A549 (cell line): ENCODE measurements at regions not wholly inside any gene's neighbourhood (a gene's known extent, or its start where the extent isn't known, plus 50 kb on each side); places are given as distances from the start of the nearest gene placed in this dataset.

Experiments
- ATAC-seq, 2 experiments: fragments of 200-7000 bp in 1 of 2; fragments of >200 bp in 1 of 2; cut with Nextera tagmentation in 1 of 2; cut with Tn5 transposase in 1 of 2; 3 replicates each; pipeline versions ENCODE4 v1.8.0 to v1.9.1; 2018 to 2020; ENCODE audit warnings: mild to moderate bottlenecking in 1 of 2, moderate library complexity in 1 of 2
- CTCF ChIA-PET: fragments of 300-600 bp; sonication (Branson Sonifier 250); formaldehyde crosslinking; extraction: SDS; loops from one replicate; lab custom pipeline; 2021; ENCODE audit warnings: antibody characterized with exemption, inconsistent platforms; lab: Yijun Ruan, JAX
- POLR2A ChIA-PET: fragments of 350-600 bp; formaldehyde crosslinking; extraction: SDS; loops from one replicate; lab custom pipeline; 2021; ENCODE audit warnings: antibody characterized with exemption, inconsistent platforms; lab: Yijun Ruan, JAX
- DNase-seq, 2 experiments: peaks; one replicate each; pipeline versions ENCODE4 v3.0.0 to v3.0.0-alpha.2; 2011 to 2016; ENCODE audit warnings: low read depth in 1 of 2, low spot score in 1 of 2
- FAIRE-seq: peaks from 2 replicates; lab custom pipeline; 2011; peaks lifted over from hg19 to GRCh38; lab: Jason Lieb, UNC
- H3K27ac ChIP-seq, 2 experiments: fragments of >200 bp; sonication (Bioruptor Twin); formaldehyde crosslinking; 3 replicates each; pipeline ENCODE4 v1.5.1; 2016 to 2017
- H3K4me1 ChIP-seq: fragments of >200 bp; sonication (Bioruptor Twin); formaldehyde crosslinking; 3 replicates; pipeline ENCODE4 v1.6.1; 2016
- H3K4me2 ChIP-seq: fragments of >200 bp; sonication (Bioruptor Twin); formaldehyde crosslinking; 3 replicates; pipeline ENCODE4 v1.6.1; 2016
- H3K4me3 ChIP-seq: fragments of >200 bp; sonication (Bioruptor Twin); formaldehyde crosslinking; 3 replicates; pipeline ENCODE4 v1.5.1; 2016
- H3K9me3 ChIP-seq: fragments of >200 bp; sonication (Bioruptor Twin); formaldehyde crosslinking; 3 replicates; pipeline ENCODE4 v1.6.1; 2016
- CBX2 ChIP-seq: fragments of 200-600 bp; sonication (generic); IDR thresholded peaks from 2 replicates; pipeline ENCODE4 v1.6.1; 2016; ENCODE audit warnings: low read depth, mild to moderate bottlenecking, borderline replicate concordance
- CEBPB ChIP-seq, 2 experiments: fragments of >200 bp in 1 of 2; sonication (Bioruptor Twin) in 1 of 2; formaldehyde crosslinking in 1 of 2; IDR thresholded peaks; 2 replicates each; pipeline ENCODE4 v1.6.1; 2012 to 2016
- CHD4 ChIP-seq: fragments of 200-600 bp; sonication (generic); IDR thresholded peaks from 2 replicates; pipeline ENCODE4 v1.6.1; 2016; ENCODE audit warnings: antibody characterized with exemption, mild to moderate bottlenecking, borderline replicate concordance
- EP300 ChIP-seq, 2 experiments: fragments of >200 bp; sonication (Bioruptor Twin); formaldehyde crosslinking; IDR thresholded peaks; 2 replicates in 1 of 2; 3 replicates in 1 of 2; pipeline ENCODE4 v1.6.1; 2016 to 2017
- FOSB ChIP-seq: fragments of 250-450 bp; sonication (Bioruptor Pico); IDR thresholded peaks from 2 replicates; pipeline ENCODE4 v1.5.0; 2020; ENCODE audit warnings: mild to moderate bottlenecking, moderate library complexity
- FOSL2 ChIP-seq, 2 experiments: fragments of 450-650 bp in 1 of 2; fragments of >200 bp in 1 of 2; sonication (Bioruptor Twin) in 1 of 2; formaldehyde crosslinking; IDR thresholded peaks; 2 replicates each; pipeline versions ENCODE4 v1.5.0 to v1.6.1; 2016 to 2020; ENCODE audit warnings: mild to moderate bottlenecking in 1 of 2, moderate library complexity in 1 of 2
- FOXS1 ChIP-seq: fragments of 250-450 bp; sonication (Bioruptor Pico); IDR thresholded peaks from 2 replicates; pipeline ENCODE4 v1.5.0; 2020; ENCODE audit warnings: mild to moderate bottlenecking, moderate library complexity
- GATA3 ChIP-seq: IDR thresholded peaks from 2 replicates; pipeline ENCODE4 v1.6.1; 2012; ENCODE audit warnings: borderline replicate concordance
- HOXA7 ChIP-seq: fragments of 250-450 bp; sonication (Bioruptor Pico); IDR thresholded peaks from 2 replicates; pipeline ENCODE4 v1.5.0; 2020; ENCODE audit warnings: mild to moderate bottlenecking, moderate library complexity
- HOXB13 ChIP-seq: fragments of 250-450 bp; sonication (Bioruptor Pico); IDR thresholded peaks from 2 replicates; pipeline ENCODE4 v1.5.0; 2020; ENCODE audit warnings: low read depth, mild to moderate bottlenecking, moderate library complexity
- HOXB5 ChIP-seq: fragments of 250-450 bp; sonication (Bioruptor Pico); IDR thresholded peaks from 2 replicates; pipeline ENCODE4 v1.5.0; 2020; ENCODE audit warnings: mild to moderate bottlenecking, moderate library complexity
- JUN ChIP-seq, 2 experiments: fragments of >200 bp; sonication (Bioruptor Twin); formaldehyde crosslinking; IDR thresholded peaks; 2 replicates in 1 of 2; 3 replicates in 1 of 2; pipeline ENCODE4 v1.6.1; 2016 to 2017
- KDM1A ChIP-seq: fragments of 200-600 bp; sonication (generic); IDR thresholded peaks from 2 replicates; pipeline ENCODE4 v1.6.1; 2016; ENCODE audit warnings: low read depth, mild to moderate bottlenecking
- MAFK ChIP-seq: fragments of 450-650 bp; IDR thresholded peaks from 2 replicates; pipeline ENCODE4 v1.6.1; 2014; ENCODE audit not compliant: partially characterized antibody
- MAZ ChIP-seq: fragments of 150-350 bp; IDR thresholded peaks from 2 replicates; pipeline ENCODE4 v1.6.1; 2014; ENCODE audit warnings: antibody characterized with exemption, low read depth, low read length, borderline replicate concordance
- MYC ChIP-seq: IDR thresholded peaks from 2 replicates; pipeline ENCODE4 v1.6.1; 2012; ENCODE audit warnings: mild to moderate bottlenecking, inconsistent platforms, low read length, improper control_type of control experiment, borderline replicate concordance
- NFE2L2 ChIP-seq: fragments of 150-350 bp; conservative IDR thresholded peaks from 2 replicates; pipeline ENCODE4 v1.6.1; 2014; ENCODE audit warnings: low read length
- PHF8 ChIP-seq: fragments of 200-600 bp; sonication (generic); IDR thresholded peaks from 2 replicates; pipeline ENCODE4 v1.6.1; 2016; ENCODE audit warnings: low read depth, mild to moderate bottlenecking, antibody characterized with exemption, moderate library complexity, borderline replicate concordance
- POLR2A ChIP-seq: IDR thresholded peaks from 2 replicates; pipeline ENCODE4 v1.6.1; 2012; ENCODE audit warnings: mild to moderate bottlenecking, low read length
- RAD21 ChIP-seq, 2 experiments: fragments of >200 bp in 1 of 2; sonication (Bioruptor Twin) in 1 of 2; formaldehyde crosslinking in 1 of 2; IDR thresholded peaks in 1 of 2; conservative IDR thresholded peaks in 1 of 2; 2 replicates in 1 of 2; 3 replicates in 1 of 2; pipeline ENCODE4 v1.6.1; 2012 to 2018; ENCODE audit warnings: inconsistent platforms in 1 of 2
- RARB ChIP-seq: fragments of 250-450 bp; sonication (Bioruptor Pico); IDR thresholded peaks from 2 replicates; pipeline ENCODE4 v1.8.0; 2021; ENCODE audit warnings: mild to moderate bottlenecking, moderate library complexity
- RCOR1 ChIP-seq: fragments of 150-350 bp; IDR thresholded peaks from 2 replicates; pipeline ENCODE4 v1.6.1; 2014; ENCODE audit warnings: antibody characterized with exemption, low read length, low read depth
- TFCP2L1 ChIP-seq: fragments of 250-450 bp; sonication (Bioruptor Pico); IDR thresholded peaks from 2 replicates; pipeline ENCODE4 v1.5.0; 2021; ENCODE audit warnings: mild to moderate bottlenecking
- TP53 ChIP-seq: fragments of 250-450 bp; sonication (Bioruptor Pico); IDR thresholded peaks from 2 replicates; pipeline ENCODE4 v1.5.0; 2021; ENCODE audit warnings: mild to moderate bottlenecking, moderate library complexity
- ZC3H11A ChIP-seq: fragments of 450-650 bp; IDR thresholded peaks from 2 replicates; pipeline ENCODE4 v1.6.1; 2014; ENCODE audit warnings: antibody characterized with exemption, mild to moderate bottlenecking
- ZFP36 ChIP-seq: fragments of 450-650 bp; IDR thresholded peaks from 2 replicates; pipeline ENCODE4 v1.6.1; 2014; ENCODE audit warnings: borderline replicate concordance; ENCODE audit not compliant: partially characterized antibody
- WGBS: methylation state at CpG from one replicate; pipeline ENCODE4 v1.1.6; 2017; ENCODE audit errors: missing lambda C conversion rate; 5-methylcytosine and 5-hydroxymethylcytosine counted together
- TF ChIP-seq, protein P1 (sequence below): fragments of 450-650 bp; IDR thresholded peaks from 2 replicates; pipeline ENCODE4 v1.6.1; 2014; ENCODE audit warnings: antibody characterized with exemption
- TF ChIP-seq, protein P2 (sequence below): IDR thresholded peaks from 2 replicates; pipeline ENCODE4 v1.6.1; 2012
- TF ChIP-seq, protein P3 (sequence below): fragments of >200 bp; sonication (Bioruptor Twin); formaldehyde crosslinking; IDR thresholded peaks from 3 replicates; pipeline ENCODE4 v1.6.1; 2016
- TF ChIP-seq, protein P4 (sequence below): fragments of 250-450 bp; sonication (Bioruptor Pico); IDR thresholded peaks from 2 replicates; pipeline ENCODE4 v1.5.0; 2021; ENCODE audit warnings: mild to moderate bottlenecking, moderate library complexity, borderline replicate concordance

DNA sequence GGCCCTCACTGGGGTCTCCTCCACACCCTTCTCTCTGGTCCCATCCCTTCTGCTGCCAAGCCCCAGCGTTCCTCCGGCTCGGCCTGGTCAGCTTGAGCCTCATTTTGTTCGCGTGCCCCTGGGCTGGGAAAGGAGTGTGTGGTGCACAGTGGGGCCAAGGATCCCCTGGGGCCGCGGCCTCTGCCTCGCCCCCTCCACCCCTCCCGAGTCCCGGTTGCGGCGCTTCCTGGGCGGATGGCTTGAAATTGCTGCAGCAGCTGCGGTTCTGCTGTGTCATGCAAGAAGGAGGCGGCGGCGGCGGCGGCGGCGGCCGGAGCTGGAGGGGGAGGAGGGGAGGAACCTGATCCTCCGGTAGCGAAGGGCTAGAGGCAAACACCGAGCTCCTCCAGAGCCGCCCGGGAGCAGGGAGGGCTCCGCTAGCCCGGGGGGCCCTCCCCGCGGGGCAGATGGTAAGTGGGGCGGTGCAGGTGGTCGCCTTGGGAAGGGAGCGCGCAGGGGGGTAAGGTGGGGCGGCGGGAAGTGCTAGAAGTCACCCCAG, 217.8 kb upstream of the MKLN1 start:
- ATAC-seq = peak; percentile 57 to 67
- peaks cover 19% of the 10 kb centered on the region for H3K4me1 ChIP-seq
- 0% methylated on average over 11 of the region's 37 CpGs for WGBS

DNA sequence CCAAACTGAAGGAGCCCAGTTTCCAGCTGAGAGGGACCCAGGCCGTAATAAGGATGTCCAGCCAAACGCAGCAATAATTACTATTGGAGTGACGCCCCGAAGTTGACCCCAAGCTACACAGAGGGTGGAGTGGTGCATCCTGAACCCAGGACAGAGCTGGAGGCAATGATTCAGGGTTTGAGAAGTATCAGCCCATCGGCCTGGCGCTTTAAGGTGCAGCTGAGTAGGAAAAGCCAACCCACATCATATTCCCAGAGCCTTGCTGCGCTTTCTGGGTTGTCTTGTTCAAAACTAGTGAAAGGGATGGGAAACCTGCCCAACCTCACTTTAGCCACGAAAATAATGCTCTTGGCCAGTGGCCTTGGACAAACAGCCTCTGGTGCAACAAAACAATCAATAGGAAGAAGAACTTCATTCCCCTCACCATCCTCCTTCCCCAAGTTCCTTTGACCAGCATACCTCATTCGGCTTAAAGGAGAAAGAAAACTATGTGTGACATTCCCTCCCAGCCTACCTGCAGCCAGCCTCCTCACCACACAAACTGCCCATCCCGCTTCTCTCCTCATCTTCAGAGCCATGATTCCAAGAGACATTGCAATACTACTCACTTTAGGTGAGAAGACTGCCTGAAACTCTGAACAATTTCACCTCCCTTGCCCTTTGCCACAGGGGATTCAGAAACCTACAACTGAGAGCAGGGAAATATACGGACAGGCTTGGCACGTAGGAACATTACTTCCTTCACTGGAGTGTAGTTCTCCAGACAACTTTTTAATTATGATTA, 217.2 kb upstream of the MKLN1 start:
- ChIA-PET CTCF (interaction anchor here (0.9 to 1.8 kb wide), 3 partner anchors 11 to 63 kb away, joined by 3 to 6 read pairs (median 4); no protein-coding TSS in a partner anchor), POLR2A (interaction anchor here (0.6 to 3.4 kb wide), 20 partner anchors 12 to 217 kb away, joined by 3 to 52 read pairs (median 4); partner anchors contain the start of gene MKLN1)
- ATAC-seq = peak; percentile 28 to 46
- Histone ChIP-seq H3K9me3 (no peaks in the 10 kb centered on the region), H3K4me3 (peak overlapping the region; percentile 78), H3K27ac (peak overlapping the region; percentile 98 to 99), H3K4me2 (peak overlapping the region; percentile 98), H3K4me1 (peaks cover 15% of the 10 kb centered on the region)
- DNase-seq = peak in 1 of 2 experiments; percentile 73
- TF ChIP-seq CHD4 (no peak), HOXA7 (peak; percentile 81), RARB (CRISPR knock-in tag) (peak; percentile 74), RCOR1 (no peak), PHF8 (no peak), HOXB13 (CRISPR knock-in tag) (no peak), HOXB5 (CRISPR knock-in tag) (peak; percentile 8; the same call in 1 of the 2 replicates), TFCP2L1 (peak; percentile 50), FOSB (CRISPR knock-in tag) (peak; percentile 93), JUN (IDR thresholded peaks at IDR 0.05) (peak in 1 of 2 experiments; percentile 10; a peak in 1 of 5 replicates), TP53 (CRISPR knock-in tag) (peak; percentile 44; the same call in 1 of the 2 replicates)
- FAIRE-seq = no peak
- 3% methylated on average over 12 of the region's 12 CpGs for WGBS

More for the DNA sequence above, 217.8 kb upstream of the MKLN1 start:
- Histone ChIP-seq H3K4me3 (peak overlapping the region; percentile 78), H3K27ac (peak overlapping the region; percentile 98 to 99), H3K9me3 (no peaks in the 10 kb centered on the region), H3K4me2 (peak overlapping the region; percentile 98)
- FAIRE-seq (no peak), DNase-seq (peak; percentile 74 to 90)
- TF ChIP-seq PHF8 = peak; percentile 50; the same call in 1 of the 2 replicates
- TF ChIP-seq, protein P1, sequence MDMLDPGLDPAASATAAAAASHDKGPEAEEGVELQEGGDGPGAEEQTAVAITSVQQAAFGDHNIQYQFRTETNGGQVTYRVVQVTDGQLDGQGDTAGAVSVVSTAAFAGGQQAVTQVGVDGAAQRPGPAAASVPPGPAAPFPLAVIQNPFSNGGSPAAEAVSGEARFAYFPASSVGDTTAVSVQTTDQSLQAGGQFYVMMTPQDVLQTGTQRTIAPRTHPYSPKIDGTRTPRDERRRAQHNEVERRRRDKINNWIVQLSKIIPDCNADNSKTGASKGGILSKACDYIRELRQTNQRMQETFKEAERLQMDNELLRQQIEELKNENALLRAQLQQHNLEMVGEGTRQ = no peak
- TF ChIP-seq KDM1A = no peak
- TF ChIP-seq RAD21 (conservative IDR thresholded peaks at IDR 0.05 in 1 of 2, IDR thresholded peaks at IDR 0.05 in 1 of 2) = peak in 1 of 2 experiments; percentile 45; a peak in 2 of 5 replicates
- TF ChIP-seq GATA3 = peak; percentile 65
- no peak for TF ChIP-seq CBX2
- TF ChIP-seq FOXS1 (CRISPR knock-in tag) = no peak
- TF ChIP-seq, protein P2, sequence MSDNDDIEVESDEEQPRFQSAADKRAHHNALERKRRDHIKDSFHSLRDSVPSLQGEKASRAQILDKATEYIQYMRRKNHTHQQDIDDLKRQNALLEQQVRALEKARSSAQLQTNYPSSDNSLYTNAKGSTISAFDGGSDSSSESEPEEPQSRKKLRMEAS = peak; percentile 63; the same call in 1 of the 2 replicates
- TF ChIP-seq TP53 (CRISPR knock-in tag) = 0 out of 2 replicates have a peak, but pooled peaks have one; percentile 47
- TF ChIP-seq, protein P3, sequence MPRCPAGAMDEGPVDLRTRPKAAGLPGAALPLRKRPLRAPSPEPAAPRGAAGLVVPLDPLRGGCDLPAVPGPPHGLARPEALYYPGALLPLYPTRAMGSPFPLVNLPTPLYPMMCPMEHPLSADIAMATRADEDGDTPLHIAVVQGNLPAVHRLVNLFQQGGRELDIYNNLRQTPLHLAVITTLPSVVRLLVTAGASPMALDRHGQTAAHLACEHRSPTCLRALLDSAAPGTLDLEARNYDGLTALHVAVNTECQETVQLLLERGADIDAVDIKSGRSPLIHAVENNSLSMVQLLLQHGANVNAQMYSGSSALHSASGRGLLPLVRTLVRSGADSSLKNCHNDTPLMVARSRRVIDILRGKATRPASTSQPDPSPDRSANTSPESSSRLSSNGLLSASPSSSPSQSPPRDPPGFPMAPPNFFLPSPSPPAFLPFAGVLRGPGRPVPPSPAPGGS = 0 out of 3 replicates have a peak, but pooled peaks have one; percentile 47
- TF ChIP-seq ZFP36 = no peak
- no peak for TF ChIP-seq MYC
- TF ChIP-seq FOSL2 (IDR thresholded peaks at IDR 0.05) = no peak
- peak; percentile 28 for TF ChIP-seq FOSL2 (CRISPR knock-in tag; IDR thresholded peaks at IDR 0.05)
- TF ChIP-seq NFE2L2 = peak; percentile 77
- no peak for TF ChIP-seq ZC3H11A
- peak; percentile 72 to 74; a peak in 3 of 5 replicates for TF ChIP-seq JUN (IDR thresholded peaks at IDR 0.05)
- TF ChIP-seq FOSB (CRISPR knock-in tag) = no peak
- TF ChIP-seq CEBPB (IDR thresholded peaks at IDR 0.05) = no peak
- TF ChIP-seq MAFK = peak; percentile 99
- peak in 1 of 2 experiments; percentile 35; a peak in 2 of 5 replicates for TF ChIP-seq EP300 (IDR thresholded peaks at IDR 0.05)
- TF ChIP-seq, protein P4, sequence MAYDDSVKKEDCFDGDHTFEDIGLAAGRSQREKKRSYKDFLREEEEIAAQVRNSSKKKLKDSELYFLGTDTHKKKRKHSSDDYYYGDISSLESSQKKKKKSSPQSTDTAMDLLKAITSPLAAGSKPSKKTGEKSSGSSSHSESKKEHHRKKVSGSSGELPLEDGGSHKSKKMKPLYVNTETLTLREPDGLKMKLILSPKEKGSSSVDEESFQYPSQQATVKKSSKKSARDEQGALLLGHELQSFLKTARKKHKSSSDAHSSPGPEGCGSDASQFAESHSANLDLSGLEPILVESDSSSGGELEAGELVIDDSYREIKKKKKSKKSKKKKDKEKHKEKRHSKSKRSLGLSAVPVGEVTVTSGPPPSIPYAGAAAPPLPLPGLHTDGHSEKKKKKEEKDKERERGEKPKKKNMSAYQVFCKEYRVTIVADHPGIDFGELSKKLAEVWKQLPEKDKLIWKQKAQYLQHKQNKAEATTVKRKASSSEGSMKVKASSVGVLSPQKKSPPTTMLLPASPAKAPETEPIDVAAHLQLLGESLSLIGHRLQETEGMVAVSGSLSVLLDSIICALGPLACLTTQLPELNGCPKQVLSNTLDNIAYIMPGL (CRISPR knock-in tag) = no peak; the same call in 1 of the 2 replicates
- TF ChIP-seq POLR2A = peak; percentile 54
- no peak for TF ChIP-seq MAZ
- ChIA-PET POLR2A (interaction anchor here (0.5 to 3.4 kb wide), 23 partner anchors 15 to 218 kb away, joined by 3 to 52 read pairs (median 4); partner anchors contain the start of gene MKLN1), CTCF (interaction anchor here (0.9 to 1.8 kb wide), 6 partner anchors 12 to 79 kb away, joined by 3 to 11 read pairs (median 6); no protein-coding TSS in a partner anchor)
